CD14-positive monocyte (primary cell): ENCODE measurements at regions not wholly inside any gene's neighbourhood (a gene's known extent, or its start where the extent isn't known, plus 50 kb on each side); places are given as distances from the start of the nearest gene placed in this dataset.

Experiments used
- DNase-seq, 3 donors: peaks; one replicate each; pipeline ENCODE4 v3.0.0-alpha.2; 2011 to 2022
- H2AFZ ChIP-seq: 2 replicates; pipeline ENCODE4 v1.6.0; 2012; ENCODE audit warnings: mild to moderate bottlenecking, low read depth, low read length, inconsistent platforms; ENCODE audit not compliant: insufficient read depth, poor library complexity, severe bottlenecking
- H3K27ac ChIP-seq, 2 donors: 1 replicate in 1 of 2; 2 replicates in 1 of 2; pipeline ENCODE4 v1.5.1; 2012 to 2013; ENCODE audit warnings: low read length in 2 of 2, control low read depth in 1 of 2, inconsistent platforms in 1 of 2, low read depth in 1 of 2, mild to moderate bottlenecking in 1 of 2
- H3K27me3 ChIP-seq, 2 donors: one replicate each; pipeline versions ENCODE4 v1.6.0 to v1.6.1; 2011 to 2013; ENCODE audit warnings: low read length in 2 of 2; ENCODE audit not compliant: control insufficient read depth in 2 of 2, insufficient read depth in 2 of 2
- H3K36me3 ChIP-seq, 2 donors: replicated peaks in 1 of 2; 1 replicate in 1 of 2; 2 replicates in 1 of 2; pipeline versions ENCODE4 v1.5.1 to v1.6.1; 2012 to 2013; ENCODE audit warnings: low read length in 2 of 2, control low read depth in 1 of 2, inconsistent platforms in 1 of 2, mild to moderate bottlenecking in 1 of 2; ENCODE audit not compliant: insufficient read depth in 2 of 2, control insufficient read depth in 1 of 2
- H3K4me1 ChIP-seq, 2 donors: 1 replicate in 1 of 2; 2 replicates in 1 of 2; pipeline versions ENCODE4 v1.5.1 to v1.6.1; 2012 to 2013; ENCODE audit warnings: low read length in 2 of 2, control low read depth in 1 of 2, inconsistent platforms in 1 of 2, mild to moderate bottlenecking in 1 of 2, moderate library complexity in 1 of 2; ENCODE audit not compliant: insufficient read depth in 2 of 2, control insufficient read depth in 1 of 2
- H3K4me2 ChIP-seq: replicated peaks from 2 replicates; pipeline ENCODE3; 2012; ENCODE audit warnings: low read length, moderate library complexity, mild to moderate bottlenecking; ENCODE audit not compliant: poor library complexity, severe bottlenecking; ENCODE audit errors: extremely low read depth
- H3K4me3 ChIP-seq, 3 experiments: fragments of 200-600 bp in 1 of 3; sonication (generic) in 1 of 3; replicated peaks in 1 of 3; 1 replicate in 2 of 3; 2 replicates in 1 of 3; pipeline ENCODE4 v1.5.1; 2011 to 2013; ENCODE audit warnings: low read length in 3 of 3, mild to moderate bottlenecking in 3 of 3, control low read depth in 2 of 3, low read depth in 2 of 3, inconsistent platforms in 1 of 3, moderate library complexity in 1 of 3
- H3K79me2 ChIP-seq: 2 replicates; pipeline ENCODE4 v1.6.0; 2012; ENCODE audit warnings: mild to moderate bottlenecking, control low read depth, inconsistent platforms, low read length, moderate library complexity; ENCODE audit not compliant: insufficient read depth
- H3K9ac ChIP-seq: 2 replicates; pipeline ENCODE4 v1.6.0; 2017; ENCODE audit warnings: low read length, mild to moderate bottlenecking; ENCODE audit not compliant: insufficient read depth, poor library complexity, severe bottlenecking
- H3K9me3 ChIP-seq, 2 donors: replicated peaks in 1 of 2; 1 replicate in 1 of 2; 2 replicates in 1 of 2; pipeline versions ENCODE4 v1.5.1 to v1.6.1; 2012 to 2013; ENCODE audit warnings: low read length in 2 of 2, control low read depth in 1 of 2; ENCODE audit not compliant: control insufficient read depth in 1 of 2, insufficient read depth in 1 of 2
- H4K20me1 ChIP-seq: 2 replicates; pipeline ENCODE4 v1.6.0; 2012; ENCODE audit warnings: mild to moderate bottlenecking, low read length, control low read depth, moderate library complexity; ENCODE audit not compliant: insufficient read depth
- H3K27ac Mint-ChIP-seq, 7 donors: one replicate each; pipeline ENCODE4 v1.8.0; 2020; ENCODE audit warnings: mild to moderate bottlenecking in 7 of 7, mixed read lengths in 7 of 7, moderate library complexity in 6 of 7, inconsistent platforms in 2 of 7
- H3K27me3 Mint-ChIP-seq, 3 donors: one replicate each; pipeline ENCODE4 v1.8.0; 2021 to 2022; ENCODE audit warnings: low read depth in 3 of 3, mild to moderate bottlenecking in 3 of 3, mixed read lengths in 3 of 3, moderate library complexity in 3 of 3, inconsistent platforms in 1 of 3
- H3K36me3 Mint-ChIP-seq, 2 donors: one replicate each; pipeline ENCODE4 v1.8.0; 2020; ENCODE audit warnings: mixed read lengths in 2 of 2, inconsistent platforms in 1 of 2, mild to moderate bottlenecking in 1 of 2
- H3K4me1 Mint-ChIP-seq: one replicate; pipeline ENCODE4 v1.8.0; 2020; ENCODE audit warnings: mild to moderate bottlenecking, mixed read lengths
- H3K4me3 Mint-ChIP-seq, 2 donors: one replicate each; pipeline ENCODE4 v1.8.0; 2020; ENCODE audit warnings: mild to moderate bottlenecking in 2 of 2, mixed read lengths in 2 of 2, moderate library complexity in 1 of 2
- H3K9me3 Mint-ChIP-seq, 7 donors: one replicate each; pipeline ENCODE4 v1.8.0; 2020 to 2022; ENCODE audit warnings: mixed read lengths in 7 of 7, mild to moderate bottlenecking in 6 of 7, moderate library complexity in 6 of 7, inconsistent platforms in 2 of 7
- WGBS: methylation state at CpG from one replicate; pipeline ENCODE4 v1.1.5; 2013; ENCODE audit warnings: missing lambda C conversion rate; ENCODE audit not compliant: insufficient coverage; 5-methylcytosine and 5-hydroxymethylcytosine counted together
- intact Hi-C, 2 donors: fragments of 100-400 bp; cut with micrococcal nuclease; formaldehyde crosslinking; loops; one replicate each; pipeline versions ENCODE4 v1.15.0 to v1.15.1; 2023
- TF ChIP-seq, protein P1 (sequence below): fragments of 200-600 bp; IDR thresholded peaks from one replicate; pipeline ENCODE4 v1.8.0; 2022; ENCODE audit warnings: antibody characterized with exemption, mild to moderate bottlenecking

- no peaks in the 10 kb centered on the region for H3K79me2 ChIP-seq
- no peaks in the 10 kb centered on the region for H3K9me3 ChIP-seq
- no peak overlapping the region for H3K4me3 ChIP-seq
- Mint-ChIP-seq H3K27me3 (no peaks in the 10 kb centered on the region), H3K9me3 (no peaks in the 10 kb centered on the region), H3K4me1 (peaks cover 4% of the 10 kb centered on the region), H3K4me3 (no peak overlapping the region), H3K27ac (no peak overlapping the region), H3K36me3 (no peaks in the 10 kb centered on the region)
- H3K27ac ChIP-seq: no peak overlapping the region
- DNase-seq: no peak
- no peaks in the 10 kb centered on the region for H3K27me3 ChIP-seq
- no peaks in the 10 kb centered on the region for H4K20me1 ChIP-seq
- 100% methylated on average over 1 of the region's 2 CpGs for WGBS
- TF ChIP-seq, protein P1, sequence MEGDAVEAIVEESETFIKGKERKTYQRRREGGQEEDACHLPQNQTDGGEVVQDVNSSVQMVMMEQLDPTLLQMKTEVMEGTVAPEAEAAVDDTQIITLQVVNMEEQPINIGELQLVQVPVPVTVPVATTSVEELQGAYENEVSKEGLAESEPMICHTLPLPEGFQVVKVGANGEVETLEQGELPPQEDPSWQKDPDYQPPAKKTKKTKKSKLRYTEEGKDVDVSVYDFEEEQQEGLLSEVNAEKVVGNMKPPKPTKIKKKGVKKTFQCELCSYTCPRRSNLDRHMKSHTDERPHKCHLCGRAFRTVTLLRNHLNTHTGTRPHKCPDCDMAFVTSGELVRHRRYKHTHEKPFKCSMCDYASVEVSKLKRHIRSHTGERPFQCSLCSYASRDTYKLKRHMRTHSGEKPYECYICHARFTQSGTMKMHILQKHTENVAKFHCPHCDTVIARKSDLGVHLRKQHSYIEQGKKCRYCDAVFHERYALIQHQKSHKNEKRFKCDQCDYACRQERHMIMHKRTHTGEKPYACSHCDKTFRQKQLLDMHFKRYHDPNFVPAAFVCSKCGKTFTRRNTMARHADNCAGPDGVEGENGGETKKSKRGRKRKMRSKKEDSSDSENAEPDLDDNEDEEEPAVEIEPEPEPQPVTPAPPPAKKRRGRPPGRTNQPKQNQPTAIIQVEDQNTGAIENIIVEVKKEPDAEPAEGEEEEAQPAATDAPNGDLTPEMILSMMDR: no peak
- intact Hi-C loops: no loop called here
- H3K36me3 ChIP-seq: no peaks in the 10 kb centered on the region
- H2AFZ ChIP-seq: no peak overlapping the region
- no peaks in the 10 kb centered on the region for H3K4me1 ChIP-seq
- no peak overlapping the region for H3K4me2 ChIP-seq
- H3K9ac ChIP-seq: no peak overlapping the region
Measured at GRCh38 chr18:64407606-64408005, 258.7 kb upstream of the LINC00305 start.

- Histone ChIP-seq H4K20me1 (no peaks in the 10 kb centered on the region), H3K4me3 (no peak overlapping the region), H3K36me3 (no peaks in the 10 kb centered on the region), H3K27me3 (no peaks in the 10 kb centered on the region), H3K4me1 (no peaks in the 10 kb centered on the region), H3K4me2 (no peak overlapping the region), H3K79me2 (no peaks in the 10 kb centered on the region), H3K9me3 (no peaks in the 10 kb centered on the region), H3K9ac (no peak overlapping the region), H3K27ac (no peak overlapping the region), H2AFZ (no peak overlapping the region)
- no peaks in the 10 kb centered on the region for H3K27me3 Mint-ChIP-seq
- H3K9me3 Mint-ChIP-seq: no peaks in the 10 kb centered on the region
- peaks cover 4% of the 10 kb centered on the region for H3K4me1 Mint-ChIP-seq
- intact Hi-C loops: no loop called here
- H3K36me3 Mint-ChIP-seq: no peaks in the 10 kb centered on the region
- no peak overlapping the region for H3K27ac Mint-ChIP-seq
- TF ChIP-seq, protein P1: no peak
- no peak overlapping the region for H3K4me3 Mint-ChIP-seq
- DNase-seq: no peak
- no CpG with 5 or more reads among the region's 4 CpGs for WGBS
Measured at GRCh38 chr18:64405161-64405560, 256.3 kb upstream of the LINC00305 start.
